HG03025 (cell line): ENCODE measurements at regions not wholly inside any gene's neighbourhood (a gene's known extent, or its start where the extent isn't known, plus 50 kb on each side); places are given as distances from the start of the nearest gene placed in this dataset.

Experiments used
- ATAC-seq: cut with Tn5 transposase; IDR thresholded peaks from one replicate; pipeline ENCODE4 v1.9.1; 2021; ENCODE audit warnings: mild to moderate bottlenecking, moderate library complexity; ENCODE audit not compliant: unreplicated experiment, low FRiP score

- ATAC-seq = no peak
Observed at GRCh38 chr4:129393976-129394375, 298.0 kb downstream of the C4orf33 start.

- ATAC-seq = no peak
Observed at GRCh38 chr4:129394635-129395034, 298.7 kb downstream of the C4orf33 start.

GRCh38 chr4:129403848-129404247 lies 307.9 kb downstream of the C4orf33 start:
- ATAC-seq = no peak

- ATAC-seq = no peak
Observed at GRCh38 chr4:129410115-129410514, 314.2 kb downstream of the C4orf33 start.

- ATAC-seq = no peak
Observed at GRCh38 chr4:129415004-129415403, 319.1 kb downstream of the C4orf33 start.

- ATAC-seq = no peak
Observed at GRCh38 chr4:129420637-129421036, 324.7 kb downstream of the C4orf33 start.

- ATAC-seq = no peak
Observed at GRCh38 chr4:129422277-129422676, 326.3 kb downstream of the C4orf33 start.

GRCh38 chr4:129428454-129428853 lies 332.5 kb downstream of the C4orf33 start:
- ATAC-seq = no peak

GRCh38 chr4:129429581-129430320 lies 333.8 kb downstream of the C4orf33 start:
- no peak for ATAC-seq

- no peak for ATAC-seq
Observed at GRCh38 chr4:129437347-129437746, 341.4 kb downstream of the C4orf33 start.

- no peak for ATAC-seq
Observed at GRCh38 chr4:129438456-129438981, 342.6 kb downstream of the C4orf33 start.

- ATAC-seq = no peak
Observed at GRCh38 chr4:129446074-129446473, 350.1 kb downstream of the C4orf33 start.

- no peak for ATAC-seq
Observed at GRCh38 chr4:129453524-129454200, 357.7 kb downstream of the C4orf33 start.

GRCh38 chr4:129455482-129455881 lies 359.5 kb downstream of the C4orf33 start:
- no peak for ATAC-seq

- ATAC-seq = no peak
Observed at GRCh38 chr4:129468624-129469023, 372.7 kb downstream of the C4orf33 start.

GRCh38 chr4:129474698-129475097 lies 378.7 kb downstream of the C4orf33 start:
- no peak for ATAC-seq

- ATAC-seq = no peak
Observed at GRCh38 chr4:129481107-129481506, 385.2 kb downstream of the C4orf33 start.

- no peak for ATAC-seq
Observed at GRCh38 chr4:129488427-129488826, 392.5 kb downstream of the C4orf33 start.

- ATAC-seq = no peak
Observed at GRCh38 chr4:129490516-129490915, 394.6 kb downstream of the C4orf33 start.

GRCh38 chr4:129498626-129499025 lies 402.7 kb downstream of the C4orf33 start:
- no peak for ATAC-seq

- no peak for ATAC-seq
Observed at GRCh38 chr4:129514852-129515251, 418.9 kb downstream of the C4orf33 start.

GRCh38 chr4:129515356-129515755 lies 419.4 kb downstream of the C4orf33 start:
- ATAC-seq = no peak
